ENCODE measurements at regions not wholly inside any gene's neighbourhood (a gene's known extent, or its start where the extent isn't known, plus 50 kb on each side); places are given as distances from the start of the nearest gene placed in this dataset.

DNA sequence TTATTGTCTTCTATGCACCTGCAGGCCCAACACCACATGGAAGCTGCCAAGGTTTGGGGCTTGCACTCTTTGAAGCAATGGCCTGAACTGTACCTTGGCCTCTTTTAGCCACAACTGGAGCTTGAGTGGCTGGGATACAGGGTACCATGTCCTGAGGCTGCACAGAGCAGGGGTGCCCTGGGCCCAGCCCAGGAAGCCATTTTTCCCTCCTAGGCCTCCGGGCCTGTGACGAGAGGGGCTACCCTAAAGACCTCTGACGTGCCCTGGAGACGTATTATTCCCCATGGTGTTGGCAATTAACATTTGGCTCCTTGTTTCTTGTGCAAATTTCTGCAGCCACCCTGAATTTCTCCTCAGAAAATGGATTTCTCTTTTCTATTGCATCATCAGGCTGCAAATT is 519.9 kb upstream of the MAGEB18 start:
- TF ChIP-seq SMC3 (conservative IDR thresholded peaks at IDR 0.05; ENCODE audit: poor library complexity) (no peak), EZH2 (IDR thresholded peaks at IDR 0.05; ENCODE audit: borderline replicate concordance, insufficient read depth, low read length, poor library complexity, severe bottlenecking) (no peak), EP300 (conservative IDR thresholded peaks at IDR 0.05; ENCODE audit: poor library complexity, severe bottlenecking) (no peak), CTCF (IDR thresholded peaks at IDR 0.05; ENCODE audit: poor library complexity, severe bottlenecking) (no peak), POLR2AphosphoS5 (IDR thresholded peaks at IDR 0.05) (no peak), TAF1 (IDR thresholded peaks at IDR 0.05; ENCODE audit: low read depth) (no peak), RAD21 (conservative IDR thresholded peaks at IDR 0.05) (no peak), MXI1 (conservative IDR thresholded peaks at IDR 0.05; ENCODE audit: poor library complexity, severe bottlenecking) (no peak), REST (IDR thresholded peaks at IDR 0.05; ENCODE audit: borderline replicate concordance) (no peak)
- Histone ChIP-seq H3K9me2 (ENCODE audit: insufficient read depth, low read length) (no peaks in the 10 kb centered on the region), H2AFZ (ENCODE audit: low read depth, low read length) (no peak overlapping the region), H3F3A (ENCODE audit: insufficient read depth, low read length, poor library complexity, severe bottlenecking) (no peaks in the 10 kb centered on the region), H3K4me2 (ENCODE audit: low read length) (no peak overlapping the region), H3K27ac (ENCODE audit: low read length) (no peak overlapping the region), H3K79me2 (replicated peaks; ENCODE audit: insufficient read depth, low read length) (no peaks in the 10 kb centered on the region), H3K9me3 (ENCODE audit: low read length) (no peaks in the 10 kb centered on the region), H3K27me3 (ENCODE audit: insufficient read depth, low read depth, low read length) (no peaks in the 10 kb centered on the region), H3K36me3 (ENCODE audit: insufficient read depth, low read length) (no peaks in the 10 kb centered on the region), H4K20me1 (ENCODE audit: insufficient read depth) (no peaks in the 10 kb centered on the region), H3K9ac (ENCODE audit: low read length) (no peak overlapping the region), H3K4me3 (ENCODE audit: low read length) (no peak overlapping the region)

GRCh38 chrX:25640276-25640675 is 497.9 kb upstream of the MAGEB18 start:
- H3K9me2 ChIP-seq (ENCODE audit: insufficient read depth, low read length), result no peaks in the 10 kb centered on the region
- no peaks in the 10 kb centered on the region for H3K36me3 ChIP-seq (ENCODE audit: insufficient read depth, low read length)
- no peak overlapping the region for H3K27ac ChIP-seq (ENCODE audit: low read length)
- no peaks in the 10 kb centered on the region for H3K9me3 ChIP-seq (ENCODE audit: low read length)
- H3K79me2 ChIP-seq (replicated peaks; ENCODE audit: insufficient read depth, low read length), result no peaks in the 10 kb centered on the region
- no peaks in the 10 kb centered on the region for H3F3A ChIP-seq (ENCODE audit: insufficient read depth, low read length, poor library complexity, severe bottlenecking)
- TF ChIP-seq REST (IDR thresholded peaks at IDR 0.05; ENCODE audit: borderline replicate concordance) (no peak), POLR2AphosphoS5 (IDR thresholded peaks at IDR 0.05) (no peak), CTCF (IDR thresholded peaks at IDR 0.05; ENCODE audit: poor library complexity, severe bottlenecking) (no peak), RAD21 (conservative IDR thresholded peaks at IDR 0.05) (no peak), TAF1 (IDR thresholded peaks at IDR 0.05; ENCODE audit: low read depth) (no peak)
- H3K9ac ChIP-seq (ENCODE audit: low read length), result no peak overlapping the region
- H4K20me1 ChIP-seq (ENCODE audit: insufficient read depth), result no peaks in the 10 kb centered on the region
- H3K4me3 ChIP-seq (ENCODE audit: low read length), result no peak overlapping the region
- H3K4me2 ChIP-seq (ENCODE audit: low read length), result no peak overlapping the region
- H3K27me3 ChIP-seq (ENCODE audit: insufficient read depth, low read depth, low read length), result no peaks in the 10 kb centered on the region
- H2AFZ ChIP-seq (ENCODE audit: low read depth, low read length), result no peak overlapping the region

Measured in neural cell (in vitro differentiated cells).